GM18508 (cell line): ENCODE measurements at regions not wholly inside any gene's neighbourhood (a gene's known extent, or its start where the extent isn't known, plus 50 kb on each side); places are given as distances from the start of the nearest gene placed in this dataset.
"Not testable (repeated sequence)": the region's sequence is repeated elsewhere in the genome, so short reads cannot be mapped to it uniquely, and the experiment has no call there.

Source experiments
- ATAC-seq: cut with Tn5 transposase; IDR thresholded peaks from one replicate; pipeline ENCODE4 v1.9.1; 2021; ENCODE audit warnings: moderate number of reproducible peaks; ENCODE audit not compliant: insufficient read depth, unreplicated experiment

- ATAC-seq, result no peak
These were observed 380.2 kb upstream of the ATP11B start for GRCh38 chr3:182413061-182413460.

DNA sequence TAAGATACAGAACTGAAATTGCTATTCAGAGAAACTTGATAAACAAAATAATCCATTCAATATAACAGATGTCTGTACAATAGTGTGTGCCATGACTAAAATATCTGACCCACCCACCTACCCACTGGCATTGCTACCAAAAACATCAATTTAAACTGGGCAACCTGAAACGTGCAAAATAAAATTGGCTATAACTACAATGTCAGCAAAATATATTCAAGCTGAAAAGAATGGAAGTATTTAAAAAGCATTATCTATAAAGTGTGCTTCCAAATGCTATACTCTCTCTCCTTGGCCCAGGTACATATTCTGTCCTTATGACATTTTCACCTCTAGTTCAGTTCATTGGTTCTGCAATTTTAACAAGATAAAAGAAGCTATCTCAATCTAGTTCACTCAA, 379.6 kb upstream of the ATP11B start:
- no peak for ATAC-seq

- ATAC-seq, result no peak
These were observed 378.7 kb upstream of the ATP11B start for GRCh38 chr3:182414586-182414985.

GRCh38 chr3:182420741-182421140, 372.6 kb upstream of the ATP11B start:
- no peak for ATAC-seq

DNA sequence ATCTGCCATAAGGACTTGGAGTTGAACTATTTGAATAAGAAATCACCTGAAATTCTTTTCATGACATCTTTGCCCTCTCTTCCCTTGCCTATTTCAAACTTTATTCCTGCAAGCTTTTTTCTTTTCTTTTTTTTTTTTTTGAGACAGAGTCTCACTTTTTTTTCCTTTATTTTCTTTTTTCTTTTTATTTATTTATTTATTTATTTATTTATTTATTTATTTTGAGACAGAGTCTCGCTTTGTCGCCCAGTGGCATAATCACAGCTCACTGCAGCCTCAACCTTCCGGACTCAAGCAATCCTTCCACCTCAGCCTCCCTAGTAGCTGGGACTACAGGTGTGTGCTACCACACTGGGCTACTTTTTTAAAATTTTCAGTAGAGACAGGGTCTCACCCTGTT, 369.3 kb upstream of the ATP11B start:
- ATAC-seq, result no peak

- ATAC-seq, result not testable (repeated sequence)
These were observed 367.2 kb upstream of the ATP11B start for GRCh38 chr3:182425926-182426718.

- ATAC-seq, result not testable (repeated sequence)
These were observed 361.3 kb upstream of the ATP11B start for GRCh38 chr3:182431972-182432371.

DNA sequence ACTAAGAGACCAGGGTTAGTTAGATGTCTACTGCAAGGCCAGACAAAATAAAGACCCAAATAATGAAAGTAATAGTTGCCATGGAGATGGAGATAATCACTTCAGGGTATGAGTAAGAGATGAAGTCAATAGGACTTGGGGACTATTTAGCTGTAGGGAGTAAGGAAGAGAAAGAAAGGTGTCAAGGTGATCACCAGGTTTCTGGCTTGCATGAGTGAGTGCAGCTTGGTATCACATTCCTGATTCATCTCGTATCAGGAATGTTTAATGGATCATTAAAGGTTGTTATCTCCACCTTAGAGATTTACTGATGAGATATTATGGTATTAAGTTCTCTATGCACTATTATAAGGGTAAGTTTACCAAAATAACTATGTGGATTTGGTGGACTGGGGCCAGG, 357.4 kb upstream of the ATP11B start:
- no peak for ATAC-seq

GRCh38 chr3:182436547-182436946, 356.8 kb upstream of the ATP11B start:
- no peak for ATAC-seq

DNA sequence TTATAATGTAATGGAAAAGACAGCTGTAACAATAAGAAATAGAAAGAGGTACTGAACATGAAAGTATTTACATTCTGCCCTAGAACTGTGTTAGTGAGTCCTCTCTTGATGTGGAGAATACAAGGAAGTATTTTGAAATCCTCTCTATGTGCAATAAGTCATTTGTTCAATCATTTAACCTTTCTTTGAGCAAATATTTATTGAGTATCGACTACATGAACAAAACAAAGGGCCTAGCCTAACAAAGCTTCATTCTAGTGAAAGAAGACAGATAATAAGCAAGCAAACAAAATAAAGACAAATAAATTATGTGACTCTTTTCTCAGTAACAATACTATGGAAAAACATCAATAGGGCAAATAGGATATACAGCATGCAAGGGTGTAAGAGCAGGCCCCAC, 354.9 kb upstream of the ATP11B start:
- ATAC-seq, result no peak

GRCh38 chr3:182440101-182440500, 353.2 kb upstream of the ATP11B start:
- ATAC-seq, result no peak

DNA sequence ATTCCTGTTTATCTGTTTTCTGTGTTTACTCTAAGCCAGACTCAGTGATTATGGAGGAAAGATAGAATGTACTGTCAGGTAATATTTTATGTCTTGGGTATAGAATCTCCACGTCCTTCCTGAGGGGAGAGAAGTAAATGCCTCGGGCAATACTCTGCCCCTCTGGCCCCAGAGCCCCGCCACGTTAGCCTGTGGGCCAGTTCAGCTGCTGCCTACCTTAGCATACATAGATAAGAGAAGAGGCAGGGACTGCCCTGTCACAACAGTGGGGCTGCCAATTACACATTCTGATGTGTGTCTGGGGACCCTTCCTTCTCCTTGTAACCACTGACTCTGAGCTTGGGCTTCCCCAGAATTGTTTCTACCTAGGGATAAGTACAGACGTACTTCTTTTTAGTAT, 347.7 kb upstream of the ATP11B start:
- no peak for ATAC-seq

DNA sequence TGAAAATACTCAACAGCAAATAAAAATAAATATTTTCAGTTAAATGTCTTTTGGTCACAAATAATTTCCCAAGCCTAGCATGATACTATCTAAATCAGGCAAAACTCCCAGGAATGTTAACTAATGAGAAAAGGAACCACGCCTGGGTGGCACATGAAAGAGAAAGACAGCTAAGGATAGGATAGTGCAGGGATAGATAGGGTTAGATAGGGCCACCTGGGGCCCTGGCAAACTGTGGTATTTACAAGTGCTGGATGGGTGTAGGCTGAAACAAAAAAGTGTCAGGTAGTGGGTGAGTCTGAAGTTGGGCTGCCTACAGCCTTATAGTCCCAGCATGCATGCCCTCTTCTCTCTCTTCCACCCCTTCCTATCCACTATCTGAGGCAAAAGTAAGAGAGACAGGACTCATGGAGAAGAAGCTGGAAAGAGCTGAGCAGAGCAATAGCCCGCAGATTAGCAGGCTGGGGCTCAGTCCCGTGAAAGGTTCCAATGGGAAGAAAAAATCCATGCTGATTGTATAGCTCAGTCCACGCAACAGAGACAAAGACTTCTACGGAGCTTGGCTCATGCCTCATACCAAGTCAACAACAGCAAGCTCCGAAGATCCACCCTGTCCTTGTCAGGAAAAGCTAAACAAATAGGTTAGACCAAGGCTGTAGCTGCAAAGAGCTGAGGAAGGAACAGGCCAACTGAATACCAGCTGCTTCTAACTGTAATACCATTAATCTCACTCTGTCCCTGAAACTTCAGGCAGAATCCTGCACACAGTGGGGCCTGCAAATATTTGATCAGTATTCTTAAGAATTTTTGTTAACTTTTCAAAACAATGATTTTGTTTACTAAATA, 342.1 kb upstream of the ATP11B start:
- ATAC-seq, result no peak

DNA sequence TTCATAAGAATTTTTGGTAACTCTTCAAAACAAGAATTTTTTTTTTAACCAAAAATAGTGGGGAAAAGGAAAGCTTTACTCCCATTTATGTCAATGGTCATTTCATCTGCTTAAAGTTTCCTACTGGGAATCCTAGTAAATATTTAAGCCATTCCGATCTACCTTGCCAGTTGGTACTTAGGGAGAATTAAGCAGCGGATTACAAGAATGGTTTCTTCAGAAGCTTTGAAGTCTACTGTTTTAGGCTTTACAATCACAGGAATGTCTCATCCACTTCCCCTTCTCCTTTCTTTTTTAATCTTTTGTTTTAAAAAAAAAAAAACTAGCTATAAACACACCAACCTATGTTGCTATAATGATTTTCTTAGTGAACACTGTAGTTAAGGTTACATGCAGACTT, 341.4 kb upstream of the ATP11B start:
- no peak for ATAC-seq

- no peak for ATAC-seq
These were observed 338.3 kb upstream of the ATP11B start for GRCh38 chr3:182455011-182455410.

- ATAC-seq, result no peak
These were observed 333.0 kb upstream of the ATP11B start for GRCh38 chr3:182460303-182460702.

DNA sequence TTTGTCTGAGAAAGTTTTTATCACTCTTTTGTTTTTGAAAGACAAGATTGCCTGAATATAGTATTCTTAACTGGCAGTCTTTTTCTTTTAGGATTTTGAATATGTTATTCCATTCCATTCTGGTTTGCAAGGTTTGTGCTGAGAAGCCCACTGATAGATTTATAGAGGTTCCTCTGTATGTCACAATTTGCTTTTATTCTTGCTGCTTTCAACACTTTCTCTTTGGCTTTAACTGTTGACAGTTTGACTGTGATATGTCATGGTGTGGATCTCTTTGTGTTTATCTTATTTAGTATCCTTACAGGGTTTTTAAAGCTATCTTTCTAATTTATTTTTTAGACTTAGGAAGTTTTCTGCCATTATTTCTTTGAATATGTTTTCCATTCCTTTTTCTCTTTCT, 331.2 kb upstream of the ATP11B start:
- ATAC-seq, result no peak

DNA sequence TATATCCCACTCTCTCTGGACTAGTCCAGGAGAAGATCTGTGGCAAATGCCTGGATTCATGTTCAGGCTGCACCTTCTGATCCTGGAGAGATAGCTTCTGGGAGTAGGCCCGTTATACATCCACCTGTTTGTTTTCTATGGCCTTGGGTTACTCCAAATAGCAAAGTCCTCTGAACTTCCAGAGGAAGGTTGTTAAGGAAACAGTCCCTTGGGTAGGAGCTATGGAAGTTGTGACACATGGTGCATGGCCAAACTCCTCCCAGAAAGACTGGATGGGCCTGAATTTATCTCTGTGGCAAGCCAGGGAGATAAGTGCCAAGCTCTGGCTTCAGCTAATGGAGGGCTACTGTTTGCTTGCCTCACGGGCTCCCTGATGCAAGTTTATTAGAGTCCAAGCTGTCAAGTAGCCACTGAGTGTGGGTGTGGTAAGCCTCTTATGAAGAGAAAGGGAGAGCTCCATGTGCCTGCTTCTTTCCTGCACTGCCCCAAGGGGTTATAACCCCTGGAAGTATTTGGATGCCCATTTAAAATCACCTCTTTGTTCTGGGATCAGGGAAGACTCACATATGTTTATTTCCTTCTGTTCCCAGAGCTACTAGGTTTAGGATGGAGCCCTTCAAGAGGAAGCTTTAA, 328.7 kb upstream of the ATP11B start:
- no peak for ATAC-seq

DNA sequence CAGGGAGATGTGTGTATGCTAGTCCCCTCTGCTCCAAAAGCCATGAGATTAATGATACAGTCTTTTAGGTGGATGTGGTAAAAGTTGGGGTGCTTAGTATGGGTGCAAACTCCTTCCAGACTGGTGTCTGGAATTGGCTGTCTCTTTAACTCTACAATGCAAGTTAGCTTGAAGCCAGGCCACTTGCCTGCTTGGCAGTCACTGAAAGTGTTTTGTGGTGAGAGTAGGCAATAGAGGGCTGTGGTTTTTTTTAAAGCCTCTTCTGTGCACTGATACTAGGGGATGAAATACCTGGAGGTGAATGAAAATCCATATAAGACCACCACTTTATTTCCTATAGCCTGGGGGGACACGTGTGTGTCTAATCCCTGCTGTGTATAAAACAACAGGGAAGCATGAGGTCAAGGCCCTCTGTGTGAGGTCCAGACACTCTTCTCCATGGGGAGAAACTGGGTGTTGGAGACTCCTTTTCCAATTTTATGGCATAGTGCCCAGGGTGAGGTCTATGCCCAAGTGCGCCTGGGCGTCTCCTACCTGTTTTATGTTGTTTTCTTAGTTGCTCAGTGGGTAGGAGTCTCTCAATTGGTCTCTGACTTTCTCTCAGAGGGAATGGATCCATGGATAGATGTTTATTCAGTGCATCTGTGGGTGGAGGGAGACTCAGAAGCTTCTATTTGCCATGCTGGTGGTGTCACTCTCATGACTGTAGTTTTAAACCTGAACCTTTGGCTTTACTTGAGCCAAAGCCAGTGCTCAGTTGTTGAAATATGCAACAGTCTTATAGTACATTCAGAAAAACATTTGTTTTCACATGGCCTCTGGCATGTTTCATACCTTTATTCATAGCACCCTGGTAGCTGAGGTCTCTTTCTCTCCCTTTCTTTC, 327.8 kb upstream of the ATP11B start:
- ATAC-seq, result no peak

DNA sequence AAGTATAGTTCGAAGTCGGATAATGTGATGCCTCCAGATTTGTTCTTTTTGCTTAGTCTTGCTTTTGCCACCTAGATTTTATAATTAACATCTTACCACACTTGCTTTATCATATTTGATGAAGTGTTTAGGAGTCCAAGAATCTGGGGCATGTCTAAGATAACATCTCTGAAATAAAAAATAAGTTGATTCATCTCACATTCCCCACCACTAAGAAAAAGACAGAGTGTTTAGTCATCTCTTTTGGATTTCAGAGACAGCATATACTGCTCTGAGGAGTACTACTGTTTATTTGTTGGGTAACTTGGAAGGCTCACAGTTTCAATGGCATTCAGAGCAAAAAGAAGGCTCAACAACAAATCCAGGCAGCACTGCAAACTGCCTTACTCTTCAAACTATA, 324.2 kb upstream of the ATP11B start:
- no peak for ATAC-seq
